ENCODE measurements at regions not wholly inside any gene's neighbourhood (a gene's known extent, or its start where the extent isn't known, plus 50 kb on each side); places are given as distances from the start of the nearest gene placed in this dataset.

- no peak overlapping the region for H3K4me3 ChIP-seq
- H3K27me3 ChIP-seq, result no peaks in the 10 kb centered on the region
- no peak for TF ChIP-seq CTCF (IDR thresholded peaks at IDR 0.05)
Observed at GRCh38 chr2:175585496-175585895, 404.0 kb upstream of the ATP5MC3 start.

GRCh38 chr2:175580652-175581051 is 399.1 kb upstream of the ATP5MC3 start:
- TF ChIP-seq CTCF (IDR thresholded peaks at IDR 0.05), result no peak
- DNase-seq (ENCODE audit: low spot score), result no peak
- Histone ChIP-seq H3K27me3 (no peaks in the 10 kb centered on the region), H3K9me3 (no peaks in the 10 kb centered on the region), H3K4me1 (no peaks in the 10 kb centered on the region), H3K36me3 (no peaks in the 10 kb centered on the region), H3K4me3 (no peak overlapping the region), H3K27ac (no peak overlapping the region)

More at GRCh38 chr2:175585496-175585895, 404.0 kb upstream of the ATP5MC3 start:
- no peaks in the 10 kb centered on the region for H3K4me1 ChIP-seq
- no peak for DNase-seq (ENCODE audit: low spot score)
- no peaks in the 10 kb centered on the region for H3K9me3 ChIP-seq
- H3K27ac ChIP-seq, result no peak overlapping the region
- H3K36me3 ChIP-seq, result no peaks in the 10 kb centered on the region

GRCh38 chr2:175579646-175580045 is 398.1 kb upstream of the ATP5MC3 start:
- Histone ChIP-seq H3K9me3 (no peaks in the 10 kb centered on the region), H3K27me3 (no peaks in the 10 kb centered on the region), H3K4me1 (no peaks in the 10 kb centered on the region), H3K27ac (no peak overlapping the region), H3K36me3 (no peaks in the 10 kb centered on the region), H3K4me3 (no peak overlapping the region)
- DNase-seq (ENCODE audit: low spot score), result no peak
- no peak for TF ChIP-seq CTCF (IDR thresholded peaks at IDR 0.05)

- no peak for TF ChIP-seq CTCF (IDR thresholded peaks at IDR 0.05)
- Histone ChIP-seq H3K9me3 (no peaks in the 10 kb centered on the region), H3K27me3 (no peaks in the 10 kb centered on the region), H3K4me1 (no peaks in the 10 kb centered on the region), H3K4me3 (no peak overlapping the region), H3K27ac (no peak overlapping the region), H3K36me3 (no peaks in the 10 kb centered on the region)
- DNase-seq (ENCODE audit: low spot score), result no peak
Observed at GRCh38 chr2:175577368-175577970, 396.0 kb upstream of the ATP5MC3 start.

- H3K27ac ChIP-seq, result no peak overlapping the region
- no peak for TF ChIP-seq CTCF (IDR thresholded peaks at IDR 0.05)
- H3K36me3 ChIP-seq, result no peaks in the 10 kb centered on the region
- no peak for DNase-seq (ENCODE audit: low spot score)
- H3K9me3 ChIP-seq, result no peaks in the 10 kb centered on the region
- H3K4me1 ChIP-seq, result no peaks in the 10 kb centered on the region
- no peak overlapping the region for H3K4me3 ChIP-seq
- no peaks in the 10 kb centered on the region for H3K27me3 ChIP-seq
Observed at GRCh38 chr2:175576875-175577274, 395.4 kb upstream of the ATP5MC3 start.

GRCh38 chr2:175576270-175576669 is 394.8 kb upstream of the ATP5MC3 start:
- Histone ChIP-seq H3K4me3 (no peak overlapping the region), H3K9me3 (no peaks in the 10 kb centered on the region), H3K36me3 (no peaks in the 10 kb centered on the region), H3K27me3 (no peaks in the 10 kb centered on the region), H3K4me1 (no peaks in the 10 kb centered on the region), H3K27ac (no peak overlapping the region)
- DNase-seq (ENCODE audit: low spot score), result no peak
- TF ChIP-seq CTCF (IDR thresholded peaks at IDR 0.05), result no peak

Measured in right atrium auricular region (tissue), 2 donors.